Kidney (tissue), 13 donors: ENCODE measurements at regions not wholly inside any gene's neighbourhood (a gene's known extent, or its start where the extent isn't known, plus 50 kb on each side); places are given as distances from the start of the nearest gene placed in this dataset.

ENCODE experiments used
- DNase-seq, 5 donors: peaks; one replicate each; pipeline ENCODE4 v3.0.0-alpha.2; 2013 to 2020
- FAIRE-seq: peaks from 2 replicates; lab custom pipeline; 2012; peaks lifted over from hg19 to GRCh38; lab: Jason Lieb, UNC
- H3K27ac ChIP-seq, 2 donors: one replicate each; pipeline ENCODE4 v1.7.0; 2013; ENCODE audit warnings: low read depth in 2 of 2, low read length in 2 of 2, inconsistent platforms in 1 of 2
- H3K27me3 ChIP-seq: one replicate; pipeline ENCODE4 v1.7.1; 2013; ENCODE audit warnings: low read length, inconsistent platforms; ENCODE audit not compliant: control insufficient read depth, insufficient read depth
- H3K36me3 ChIP-seq, 3 donors: one replicate each; pipeline versions ENCODE4 v1.7.0 to v1.7.1; 2013; ENCODE audit warnings: low read length in 3 of 3, control low read depth in 1 of 3, inconsistent platforms in 1 of 3; ENCODE audit not compliant: insufficient read depth in 3 of 3, control insufficient read depth in 2 of 3
- H3K4me1 ChIP-seq, 3 donors: one replicate each; pipeline versions ENCODE4 v1.7.0 to v1.7.1; 2013; ENCODE audit warnings: low read length in 3 of 3, inconsistent platforms in 1 of 3, low read depth in 1 of 3; ENCODE audit not compliant: control insufficient read depth in 2 of 3, insufficient read depth in 2 of 3
- H3K4me3 ChIP-seq, 3 donors: one replicate each; pipeline versions ENCODE4 v1.7.0 to v1.8.1; 2013; ENCODE audit warnings: low read length in 3 of 3, control low read depth in 1 of 3, inconsistent platforms in 1 of 3
- H3K9ac ChIP-seq, 3 donors: one replicate each; pipeline versions ENCODE4 v1.7.0 to v1.7.1; 2013; ENCODE audit warnings: low read length in 3 of 3, control low read depth in 1 of 3, inconsistent platforms in 1 of 3
- H3K9me3 ChIP-seq, 3 donors: one replicate each; pipeline versions ENCODE4 v1.7.0 to v1.7.1; 2013; ENCODE audit warnings: low read length in 3 of 3, control low read depth in 1 of 3, inconsistent platforms in 1 of 3; ENCODE audit not compliant: control insufficient read depth in 2 of 3, insufficient read depth in 1 of 3
- intact Hi-C: fragments of 100-400 bp; cut with DNase I; formaldehyde crosslinking; loops from one replicate; pipeline ENCODE4 v1.11.1; 2022
- TF ChIP-seq, protein P1 (sequence below): IDR thresholded peaks from 3 replicates; pipeline ENCODE4 v1.5.1; 2012; ENCODE audit warnings: mild to moderate bottlenecking, moderate library complexity, borderline replicate concordance; ENCODE audit not compliant: insufficient read depth; ENCODE audit errors: extremely low read depth
- donor health status: control.
- donor health status: control.
- donor health status: control.
- donor health status: control.
- donor health status: control.
- donor health status: DM: yes; HTN: yes; CAD: no.
- donor health status: Normal renal cell carcinoma (clear cell type).

GRCh38 chr1:168421399-168422004 is 122.3 kb downstream of the XCL2 start:
- DNase-seq (no peak), FAIRE-seq (no peak)
- Histone ChIP-seq H3K4me3 (no peak overlapping the region), H3K9ac (no peak overlapping the region), H3K36me3 (no peaks in the 10 kb centered on the region), H3K27me3 (no peaks in the 10 kb centered on the region), H3K4me1 (no peaks in the 10 kb centered on the region), H3K27ac (no peak overlapping the region), H3K9me3 (no peaks in the 10 kb centered on the region)
- intact Hi-C loops: no loop called here
- TF ChIP-seq, protein P1, sequence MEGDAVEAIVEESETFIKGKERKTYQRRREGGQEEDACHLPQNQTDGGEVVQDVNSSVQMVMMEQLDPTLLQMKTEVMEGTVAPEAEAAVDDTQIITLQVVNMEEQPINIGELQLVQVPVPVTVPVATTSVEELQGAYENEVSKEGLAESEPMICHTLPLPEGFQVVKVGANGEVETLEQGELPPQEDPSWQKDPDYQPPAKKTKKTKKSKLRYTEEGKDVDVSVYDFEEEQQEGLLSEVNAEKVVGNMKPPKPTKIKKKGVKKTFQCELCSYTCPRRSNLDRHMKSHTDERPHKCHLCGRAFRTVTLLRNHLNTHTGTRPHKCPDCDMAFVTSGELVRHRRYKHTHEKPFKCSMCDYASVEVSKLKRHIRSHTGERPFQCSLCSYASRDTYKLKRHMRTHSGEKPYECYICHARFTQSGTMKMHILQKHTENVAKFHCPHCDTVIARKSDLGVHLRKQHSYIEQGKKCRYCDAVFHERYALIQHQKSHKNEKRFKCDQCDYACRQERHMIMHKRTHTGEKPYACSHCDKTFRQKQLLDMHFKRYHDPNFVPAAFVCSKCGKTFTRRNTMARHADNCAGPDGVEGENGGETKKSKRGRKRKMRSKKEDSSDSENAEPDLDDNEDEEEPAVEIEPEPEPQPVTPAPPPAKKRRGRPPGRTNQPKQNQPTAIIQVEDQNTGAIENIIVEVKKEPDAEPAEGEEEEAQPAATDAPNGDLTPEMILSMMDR: no peak

GRCh38 chr1:168420177-168420576 is 123.6 kb downstream of the XCL2 start:
- H3K27me3 ChIP-seq: no peaks in the 10 kb centered on the region
- no peak overlapping the region for H3K9ac ChIP-seq
- H3K4me1 ChIP-seq: no peaks in the 10 kb centered on the region
- no peak overlapping the region for H3K4me3 ChIP-seq
- no peak for FAIRE-seq
- H3K27ac ChIP-seq: no peak overlapping the region
- intact Hi-C loops: no loop called here
- TF ChIP-seq, protein P1: no peak
- no peaks in the 10 kb centered on the region for H3K9me3 ChIP-seq
- H3K36me3 ChIP-seq: no peaks in the 10 kb centered on the region
- DNase-seq: no peak

- no peaks in the 10 kb centered on the region for H3K4me1 ChIP-seq
- H3K9me3 ChIP-seq: no peaks in the 10 kb centered on the region
- TF ChIP-seq, protein P1: no peak
- FAIRE-seq (no peak), DNase-seq (no peak)
- H3K36me3 ChIP-seq: no peaks in the 10 kb centered on the region
- H3K9ac ChIP-seq: no peak overlapping the region
- H3K27me3 ChIP-seq: no peaks in the 10 kb centered on the region
- no peak overlapping the region for H3K27ac ChIP-seq
- intact Hi-C loops: no loop called here
- H3K4me3 ChIP-seq: no peak overlapping the region
These were observed 124.1 kb downstream of the XCL2 start for GRCh38 chr1:168419736-168420135.

DNA sequence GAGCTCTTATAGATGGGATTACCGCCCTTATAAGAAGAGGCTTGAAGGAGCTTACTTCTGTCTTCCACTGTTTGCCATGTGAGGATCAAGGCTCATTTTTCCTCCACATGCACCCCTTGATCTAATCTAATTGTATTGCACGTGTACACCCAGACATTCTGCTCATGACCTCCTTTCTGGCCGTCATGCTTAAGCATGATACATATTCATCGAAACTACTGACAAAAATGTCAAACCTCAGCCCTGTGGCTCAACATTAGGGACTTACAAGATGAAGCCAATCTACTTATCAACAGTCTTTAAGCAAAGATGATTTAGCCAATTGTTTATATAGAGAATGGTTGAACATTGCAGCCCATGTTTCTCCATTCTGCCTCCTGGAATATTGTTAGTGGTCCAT is 127.6 kb downstream of the XCL2 start:
- H3K9me3 ChIP-seq: no peaks in the 10 kb centered on the region
- intact Hi-C loops: no loop called here
- H3K36me3 ChIP-seq: no peaks in the 10 kb centered on the region
- DNase-seq (no peak), FAIRE-seq (no peak)
- TF ChIP-seq, protein P1: no peak
- H3K27ac ChIP-seq: no peak overlapping the region
- no peak overlapping the region for H3K9ac ChIP-seq
- no peaks in the 10 kb centered on the region for H3K4me1 ChIP-seq
- no peak overlapping the region for H3K4me3 ChIP-seq
- no peaks in the 10 kb centered on the region for H3K27me3 ChIP-seq
